NCI-H2081 (cell line): ENCODE measurements at regions not wholly inside any gene's neighbourhood (a gene's known extent, or its start where the extent isn't known, plus 50 kb on each side); places are given as distances from the start of the nearest gene placed in this dataset.
A peak's percentile ranks its signal among the peaks of the same experiment; 100 is the strongest.
"Not testable (repeated sequence)": the region's sequence is repeated elsewhere in the genome, so short reads cannot be mapped to it uniquely, and the experiment has no call there.

Experiments
- DNase-seq, 2 experiments: peaks; one replicate each; lab custom pipeline; 2025; lab: John Stamatoyannopoulos, UW

DNA sequence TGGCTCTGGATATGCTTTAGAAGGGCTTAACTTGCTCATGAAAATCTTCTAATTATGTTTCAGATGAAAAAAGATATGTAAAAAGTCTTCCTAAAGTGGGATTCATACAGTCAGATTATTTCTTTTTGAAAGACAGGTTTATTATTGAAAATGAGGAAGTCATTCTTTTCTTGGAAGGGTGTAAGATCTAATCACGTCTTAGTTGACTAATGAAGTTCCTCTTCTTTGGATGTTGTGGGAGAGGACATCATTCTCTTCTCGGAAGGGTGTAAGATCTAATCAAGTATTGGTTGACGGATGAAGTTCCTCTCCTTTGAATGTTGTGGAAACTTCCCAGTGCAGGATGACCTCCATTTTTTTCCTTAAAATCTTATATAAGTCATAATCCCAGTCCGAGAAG, 74.9 kb downstream of the ALG10 start:
- DNase-seq = no peak

DNA sequence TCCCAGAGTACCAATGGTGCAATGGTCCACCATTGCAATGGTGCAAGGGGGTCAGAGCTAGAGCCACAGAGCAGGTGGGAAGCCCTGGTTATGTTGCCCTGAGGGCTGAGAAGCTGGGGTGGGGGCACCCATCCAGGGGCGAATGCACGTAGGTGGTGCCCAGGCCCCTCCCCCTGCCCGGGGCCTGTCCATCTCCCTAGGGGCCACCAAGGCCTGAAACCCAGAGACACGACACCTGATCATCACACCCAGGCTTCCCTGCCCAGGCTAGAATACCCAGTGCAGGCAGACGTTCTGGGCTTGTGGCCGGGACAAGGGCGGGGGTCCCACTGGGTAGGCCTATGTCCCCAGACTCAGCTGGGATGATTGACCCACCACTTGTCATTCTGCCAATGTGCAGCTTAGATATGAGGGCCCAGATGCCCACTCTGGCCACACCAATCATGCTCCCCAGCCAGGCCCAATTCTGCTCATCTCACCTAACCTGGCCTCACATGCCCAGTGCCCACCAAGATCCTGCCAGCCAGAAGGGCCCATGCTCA, 83.2 kb downstream of the ALG10 start:
- DNase-seq = no peak

DNA sequence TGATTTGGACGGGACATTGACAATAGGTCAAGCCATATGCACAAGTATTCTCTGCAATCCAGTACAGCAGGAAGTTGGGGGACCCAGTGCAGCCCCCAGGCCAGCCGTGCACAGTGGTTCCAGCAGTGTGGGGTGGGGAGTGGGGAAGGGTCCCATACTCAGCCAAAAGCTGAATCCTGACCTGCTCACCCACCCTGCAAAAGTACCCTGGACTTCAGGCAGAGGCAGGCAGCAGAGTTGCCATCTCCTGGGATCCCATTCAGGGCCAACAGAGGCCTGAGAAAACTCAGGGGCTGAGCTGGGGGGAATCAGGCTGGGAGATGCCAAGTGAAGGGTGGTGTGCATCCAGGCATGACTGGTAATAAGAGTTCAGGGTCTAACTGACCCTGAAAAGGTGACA, 83.9 kb downstream of the ALG10 start:
- DNase-seq = no peak

DNA sequence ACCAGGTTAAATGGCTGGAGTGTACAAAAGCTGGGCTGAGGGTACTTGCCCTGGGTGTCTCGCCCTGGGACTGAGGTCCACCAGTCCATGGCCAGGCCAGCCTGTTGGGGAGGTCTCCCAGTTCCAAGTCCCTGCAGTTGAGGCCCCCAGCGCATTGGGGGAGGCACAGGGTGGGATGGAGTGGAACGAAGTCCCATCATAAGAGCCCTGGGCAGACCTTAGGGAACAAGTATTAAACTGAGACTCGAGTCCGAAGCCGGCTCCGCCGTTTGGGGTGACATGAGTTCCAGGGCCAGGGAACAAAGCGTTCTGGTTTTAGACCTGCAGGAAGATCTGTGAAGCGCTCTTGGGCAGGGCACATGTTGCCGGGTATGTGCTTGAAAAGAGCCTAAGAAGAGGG, 84.7 kb downstream of the ALG10 start:
- no peak for DNase-seq

DNA sequence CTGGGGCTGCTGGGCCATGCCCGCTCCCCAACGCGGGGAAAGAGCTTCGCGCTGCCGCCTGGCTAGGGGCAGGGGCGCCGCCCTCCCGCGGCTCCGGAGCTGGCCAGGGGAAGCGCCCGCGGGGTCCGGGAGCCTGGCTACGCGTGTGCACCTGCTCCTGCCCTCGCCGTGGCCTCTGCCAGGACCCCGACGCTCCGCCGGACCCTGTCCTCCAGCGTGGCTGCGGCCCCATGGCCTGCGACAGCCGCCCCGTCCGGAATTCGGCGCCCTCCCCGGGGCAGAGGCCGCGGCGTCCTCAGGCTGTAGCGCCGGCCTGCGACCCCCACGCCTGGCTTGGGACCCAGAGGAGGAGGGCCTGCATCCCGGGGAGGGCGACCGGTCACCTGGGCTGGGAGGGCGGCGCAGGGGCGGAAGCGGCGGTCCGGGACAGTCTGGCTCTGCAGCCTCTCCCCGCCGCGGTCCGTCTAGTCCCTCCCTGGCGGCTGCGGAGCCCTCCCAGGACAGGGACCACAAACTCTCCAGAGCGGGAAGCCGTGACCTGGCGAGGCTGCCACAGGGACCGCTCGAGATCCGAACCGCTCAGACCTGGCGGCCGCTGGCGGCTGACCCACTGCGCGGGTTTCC, 85.6 kb downstream of the ALG10 start:
- DNase-seq = no peak

DNA sequence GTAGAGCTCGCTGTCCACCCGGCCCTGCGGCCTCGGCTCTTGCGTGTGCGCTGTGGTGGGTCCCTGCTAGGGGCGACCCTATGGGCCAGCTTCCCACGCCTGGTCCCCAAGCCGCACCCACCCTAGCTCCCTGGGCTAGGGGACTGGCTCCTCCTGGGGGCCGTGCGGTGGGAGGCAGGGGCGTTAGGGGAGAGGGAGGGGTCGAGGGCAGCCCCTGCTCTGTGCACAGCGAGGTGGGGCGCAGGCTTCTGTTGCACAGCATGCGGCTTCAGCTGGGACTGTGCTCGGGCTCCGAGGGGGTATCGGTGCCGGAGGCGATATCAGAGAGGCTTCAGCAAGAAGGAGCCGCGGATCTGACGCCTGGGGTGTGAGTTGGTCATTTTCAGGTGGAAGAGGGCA, 86.1 kb downstream of the ALG10 start:
- DNase-seq = no peak

DNA sequence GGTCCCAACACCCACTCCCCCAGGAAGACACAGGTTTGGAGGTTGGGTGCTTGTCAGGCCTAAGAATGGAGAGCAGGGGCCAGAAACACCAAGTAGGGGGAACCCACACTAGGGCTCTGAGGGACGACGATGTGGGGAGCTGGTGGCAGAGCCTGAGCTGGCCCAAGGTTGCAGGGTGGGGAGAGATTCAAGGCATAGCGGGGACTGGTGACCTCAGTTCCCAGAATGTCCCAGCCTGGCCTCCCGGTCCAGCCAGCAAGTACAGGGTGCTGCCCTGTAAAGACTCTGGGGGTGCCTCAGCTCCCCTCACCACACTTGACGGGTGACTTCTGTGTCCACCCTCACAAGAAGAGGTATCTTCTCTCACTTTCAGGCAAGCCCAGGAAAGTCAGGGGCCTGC, 86.7 kb downstream of the ALG10 start:
- no peak for DNase-seq

DNA sequence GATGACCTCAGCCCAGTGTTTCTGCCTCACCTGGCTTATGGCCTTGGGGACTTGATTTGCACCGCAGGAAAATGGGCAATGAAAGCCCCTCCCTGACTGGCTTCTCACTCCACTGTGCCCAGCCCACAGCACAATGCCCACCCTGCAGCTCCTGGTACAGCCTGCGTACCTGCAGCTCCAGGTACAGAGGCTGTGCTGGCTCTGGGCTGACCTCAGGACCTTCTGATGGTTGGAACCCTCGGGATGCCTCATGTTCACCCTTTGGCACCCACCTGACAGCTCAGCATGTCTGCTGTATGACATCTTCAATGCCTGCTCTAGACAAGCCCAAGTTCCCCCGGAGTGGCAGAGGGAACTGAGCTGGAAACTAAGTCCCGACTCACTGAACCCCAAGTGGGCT, 87.1 kb downstream of the ALG10 start:
- DNase-seq = no peak

DNA sequence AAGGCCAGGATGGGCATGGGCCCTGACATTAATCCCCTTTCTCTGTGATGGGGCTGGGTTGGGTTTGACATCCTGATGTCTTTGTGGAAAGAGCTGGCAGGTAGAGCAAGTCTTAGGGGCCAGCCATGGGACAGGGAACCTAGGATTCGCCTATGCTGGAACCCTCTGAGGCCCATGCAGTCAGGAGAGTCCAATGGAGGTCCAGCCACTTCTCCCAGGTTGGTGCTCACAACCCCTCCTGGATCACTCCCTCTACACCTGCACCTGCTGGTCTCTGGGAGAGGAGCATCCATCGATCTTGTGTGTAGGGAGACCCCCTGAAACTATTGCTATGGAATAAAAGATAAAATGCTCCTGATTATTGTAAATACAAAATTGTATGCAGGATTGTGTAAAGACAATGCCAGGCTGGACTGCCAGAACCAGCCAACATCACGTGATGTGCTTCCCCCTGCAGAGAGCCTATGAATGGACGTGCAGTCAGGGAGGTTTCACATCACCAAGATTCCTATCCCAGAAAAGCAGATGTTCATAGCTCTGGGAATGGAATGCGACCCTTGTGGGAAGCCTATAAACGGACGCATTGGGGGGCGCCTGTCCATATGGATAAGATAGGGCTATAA, 87.7 kb downstream of the ALG10 start:
- not testable (repeated sequence) for DNase-seq

DNA sequence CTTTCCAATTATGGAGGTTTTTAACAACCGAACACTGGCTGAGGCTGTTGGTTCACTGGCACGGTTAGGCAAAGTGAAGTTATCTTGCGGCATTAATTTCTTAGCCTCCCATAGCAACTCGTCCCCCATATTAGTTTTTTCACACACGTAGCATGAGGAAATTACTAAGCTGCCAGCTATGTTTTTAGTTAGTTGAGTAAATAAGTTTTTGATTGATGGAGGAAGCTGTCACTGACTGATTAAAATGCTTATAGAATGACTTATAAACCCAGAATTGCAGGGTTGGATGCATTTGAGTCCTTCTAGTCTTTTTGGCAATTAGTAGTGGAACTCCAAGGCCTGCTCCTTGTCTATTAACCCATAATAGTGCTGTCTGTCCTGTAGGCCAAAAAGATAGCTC, 97.1 kb downstream of the ALG10 start:
- DNase-seq = no peak

DNA sequence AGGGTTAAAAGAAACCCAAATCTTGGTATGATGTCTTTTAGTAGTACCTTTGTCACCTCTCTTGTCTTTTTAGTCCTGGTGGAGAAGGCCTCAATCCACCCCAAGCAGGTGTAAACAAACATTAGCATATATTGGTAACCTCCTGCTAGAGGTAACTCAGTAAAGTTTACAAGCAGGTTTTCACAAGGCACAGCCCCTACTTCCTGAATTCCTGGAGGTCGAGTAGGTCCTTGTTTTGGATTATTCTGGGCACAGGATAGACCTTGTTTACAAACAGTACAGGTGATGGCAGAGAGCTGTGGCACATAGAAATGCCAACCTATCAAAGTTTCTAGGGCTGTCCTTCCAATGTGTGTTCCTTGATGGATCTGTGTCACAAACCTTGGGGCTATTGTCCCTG, 99.1 kb downstream of the ALG10 start:
- DNase-seq = no peak

DNA sequence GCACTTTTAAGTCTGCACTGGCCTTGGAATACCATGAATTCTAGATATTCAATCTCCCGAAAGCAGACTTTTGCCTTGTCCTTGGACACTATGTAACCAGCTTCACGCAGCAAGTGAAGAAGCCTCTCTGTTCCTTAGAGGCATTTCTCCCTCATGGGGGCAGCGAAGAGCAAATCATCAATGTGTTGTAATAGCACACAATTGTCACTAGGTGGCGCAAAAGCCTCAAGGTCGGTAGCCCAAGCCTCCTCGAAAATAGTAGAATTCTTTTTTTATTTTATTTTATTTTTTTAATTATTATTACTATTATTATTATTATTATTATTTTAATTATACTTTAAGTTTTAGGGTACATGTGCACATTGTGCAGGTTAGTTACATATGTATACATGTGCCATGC, 100.8 kb downstream of the ALG10 start:
- DNase-seq = peak; percentile 23 to 39

DNA sequence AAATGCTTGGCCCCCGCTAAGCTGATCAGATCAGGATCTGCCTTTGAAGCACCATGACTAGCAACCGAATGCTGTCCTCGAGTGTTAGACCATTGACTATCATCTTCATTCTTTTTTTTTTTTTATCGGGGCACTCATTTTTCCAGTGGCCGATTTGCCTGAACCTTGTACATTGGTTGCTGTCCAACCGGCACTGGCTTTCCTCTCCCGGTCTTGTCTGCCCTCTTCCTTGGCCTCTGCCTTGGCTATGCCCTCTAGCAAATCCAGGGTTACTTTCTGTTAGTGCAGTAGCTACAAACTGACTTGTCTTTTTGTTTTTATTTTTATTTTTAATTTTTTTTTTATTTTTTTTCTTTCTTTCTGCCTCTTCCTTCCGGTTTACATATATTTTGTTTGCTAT, 102.3 kb downstream of the ALG10 start:
- no peak for DNase-seq

DNA sequence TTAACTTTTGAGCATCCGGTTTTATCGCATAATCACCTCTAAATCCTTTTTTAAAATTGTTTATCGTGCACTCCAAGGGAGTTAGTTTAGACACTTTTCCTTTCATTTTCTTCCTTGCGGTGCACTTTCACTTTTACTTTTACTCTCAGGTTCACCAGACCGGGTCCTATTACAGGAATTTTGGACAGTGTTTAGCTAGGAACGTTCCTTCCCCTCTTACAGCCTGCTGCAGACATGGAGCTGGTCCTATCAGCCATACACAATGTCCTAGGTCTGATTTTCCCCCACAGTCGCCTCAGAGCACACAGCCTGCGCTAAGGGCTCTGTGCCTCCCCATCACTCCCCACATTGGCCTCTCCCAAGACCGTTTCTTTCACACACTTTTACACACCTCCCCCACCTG, 103.9 kb downstream of the ALG10 start:
- no peak for DNase-seq

DNA sequence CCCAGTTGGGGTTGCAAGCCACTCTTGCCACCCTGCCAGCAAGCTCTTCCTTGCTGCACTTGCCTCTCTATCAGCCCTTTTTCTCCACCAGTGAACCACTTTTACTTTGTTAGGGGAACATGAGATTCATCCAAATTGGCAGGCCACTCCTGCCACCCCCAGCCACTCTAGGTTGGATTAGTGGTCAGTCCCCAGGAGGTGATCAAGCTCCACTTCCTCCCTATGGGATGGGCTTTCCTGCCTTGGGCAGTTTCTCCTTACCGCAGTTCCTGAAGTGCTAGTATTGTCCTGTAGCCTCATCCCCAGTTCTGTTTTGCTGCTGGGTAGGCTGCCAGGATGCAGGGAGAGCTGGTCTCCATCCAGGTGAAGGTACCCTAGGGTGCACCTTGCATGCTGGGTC, 104.5 kb downstream of the ALG10 start:
- no peak for DNase-seq

DNA sequence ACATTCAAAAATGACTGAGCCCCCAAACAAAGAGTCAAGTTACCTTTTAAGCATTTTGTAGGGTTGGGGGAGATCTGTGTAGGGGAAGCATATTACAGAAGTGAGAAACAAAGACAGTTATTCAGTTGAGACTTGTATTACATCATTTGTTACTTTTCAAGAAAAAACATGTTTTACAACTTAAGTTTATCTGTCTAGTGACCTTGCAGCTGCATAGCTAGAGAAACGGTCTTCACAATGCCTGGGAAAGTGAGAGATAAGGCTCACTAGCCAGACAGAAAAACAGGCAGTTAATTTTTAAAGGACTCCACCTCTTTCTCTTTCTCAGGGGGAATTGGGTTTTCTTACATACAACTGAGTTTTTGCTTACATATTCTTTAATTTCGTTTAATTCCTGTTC, 105.1 kb downstream of the ALG10 start:
- not testable (repeated sequence) for DNase-seq

DNA sequence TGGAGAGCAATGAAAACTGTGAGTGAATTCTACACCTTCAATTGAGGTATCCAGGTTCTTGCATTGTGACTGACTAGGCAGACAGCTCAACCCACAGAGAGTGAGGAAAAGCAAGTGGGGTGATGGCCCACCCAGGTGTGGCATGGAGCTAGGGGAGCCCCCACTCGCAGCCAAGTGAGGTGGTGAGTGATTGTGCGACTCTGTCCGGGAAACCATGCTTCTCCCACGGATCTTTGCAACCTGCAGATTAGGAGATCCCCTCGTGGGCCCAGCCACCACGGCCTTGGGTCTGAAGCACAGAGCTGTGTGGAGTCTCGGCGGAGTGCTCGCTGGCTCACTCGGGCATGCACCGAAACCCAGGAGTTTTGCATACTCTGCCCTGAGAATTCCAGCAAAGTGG, 120.1 kb downstream of the ALG10 start:
- no peak for DNase-seq

DNA sequence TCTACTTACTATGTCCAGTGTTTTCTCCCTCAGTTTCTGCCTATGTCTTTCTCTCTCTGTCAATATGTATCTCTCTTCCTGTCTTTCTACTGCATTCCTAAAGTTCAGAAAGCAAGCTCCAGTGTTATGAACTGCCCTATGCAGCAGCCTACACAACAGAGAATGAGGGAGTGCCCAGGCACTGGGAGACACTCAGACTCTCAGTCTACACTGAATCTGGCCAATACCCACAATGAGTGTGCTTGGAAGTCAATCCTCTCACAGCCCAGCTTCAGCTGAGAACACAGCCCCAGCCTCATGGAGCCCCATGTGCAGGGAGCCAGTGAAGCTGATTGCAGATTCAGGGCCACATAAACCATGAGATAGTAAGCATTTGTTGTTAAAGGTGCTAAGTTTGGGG, 128.7 kb downstream of the ALG10 start:
- no peak for DNase-seq

DNA sequence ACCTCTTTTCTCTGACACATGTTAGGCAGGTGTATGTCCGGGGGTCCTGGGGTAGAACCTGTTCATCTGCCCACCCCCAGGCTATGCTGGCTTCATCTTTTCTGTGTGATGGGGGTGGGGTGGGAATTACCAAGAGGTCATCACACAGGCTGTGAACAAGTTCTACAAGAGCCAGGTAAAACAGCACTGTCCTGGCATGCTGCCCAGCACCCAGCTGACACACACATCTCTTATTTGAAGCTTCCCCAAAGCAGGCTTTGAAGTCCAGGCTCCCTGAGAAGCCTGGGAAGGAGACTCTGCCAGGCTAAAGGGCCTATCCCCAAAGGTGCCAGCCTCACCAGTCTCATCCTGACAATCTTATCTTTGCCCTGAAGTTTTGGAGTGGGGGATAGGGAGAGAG, 141.1 kb downstream of the ALG10 start:
- DNase-seq = no peak

DNA sequence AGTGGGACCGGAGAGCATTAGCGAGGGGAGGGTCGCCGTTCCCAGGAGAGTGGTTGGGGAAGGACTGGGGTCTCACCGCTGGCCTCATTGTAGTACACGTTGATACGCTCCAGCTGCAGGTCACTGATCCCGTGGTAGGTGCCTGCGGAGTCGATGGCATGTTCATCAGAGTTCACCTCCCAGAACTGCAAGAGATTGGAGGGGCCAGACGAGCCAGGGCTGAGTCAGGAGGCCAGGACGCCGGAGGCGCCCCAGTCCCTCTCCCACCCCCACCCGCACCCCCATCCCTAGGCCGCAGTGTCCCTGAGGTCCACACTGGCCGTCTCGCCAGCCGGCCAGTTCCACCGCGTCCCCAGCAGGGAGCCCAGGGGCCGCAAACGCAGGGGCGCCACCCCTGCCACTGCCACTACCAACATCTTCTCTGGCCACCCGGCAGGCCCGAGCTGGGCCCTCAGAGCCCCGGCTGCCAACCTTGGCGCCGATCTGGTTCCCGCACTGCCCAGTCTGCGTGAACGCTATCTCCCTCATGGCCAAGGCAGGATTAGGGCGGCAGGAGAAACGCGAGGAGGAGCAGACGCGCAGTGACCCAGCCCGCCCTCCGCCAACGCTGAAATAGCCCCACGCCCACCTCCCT, 144.2 kb downstream of the ALG10 start:
- DNase-seq = no peak

DNA sequence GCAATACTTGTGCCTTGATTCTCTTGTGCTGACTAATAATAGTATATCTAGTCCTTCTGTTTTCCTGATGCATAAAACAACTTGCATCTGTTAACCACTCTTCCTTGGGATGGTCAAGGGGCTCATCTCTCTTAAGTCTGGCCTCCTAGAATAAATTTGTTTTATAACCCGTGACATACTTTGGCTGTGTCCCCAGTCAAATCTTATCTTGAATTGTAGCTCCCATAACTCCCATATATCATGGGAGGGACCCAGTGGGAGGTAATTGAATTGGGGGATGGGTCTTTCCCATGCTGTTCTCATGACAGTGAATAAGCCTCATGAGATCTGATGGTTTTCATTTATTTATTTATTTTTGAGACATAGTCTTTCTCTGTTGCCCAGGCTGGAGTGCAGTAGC, 146.2 kb downstream of the ALG10 start:
- not testable (repeated sequence) for DNase-seq

DNA sequence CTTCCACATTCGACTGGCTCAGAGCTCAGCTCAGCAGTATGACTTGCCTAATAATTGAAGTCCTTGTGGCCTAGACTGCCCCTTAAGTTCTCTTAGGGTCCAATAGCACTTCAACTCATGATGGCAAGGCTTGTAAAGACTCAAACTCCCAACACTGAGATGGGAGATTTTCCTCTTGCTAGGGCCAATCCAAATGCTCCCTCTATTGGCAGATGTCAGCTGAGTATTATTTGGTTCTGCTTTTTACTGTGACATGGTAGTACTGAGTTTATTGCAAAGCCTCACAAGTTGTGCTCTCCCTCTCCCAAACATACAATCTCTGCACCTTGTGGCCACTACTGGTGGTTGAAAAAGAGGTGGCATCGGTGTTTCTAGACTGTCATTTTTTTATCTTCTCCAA, 164.2 kb downstream of the ALG10 start:
- DNase-seq = no peak

DNA sequence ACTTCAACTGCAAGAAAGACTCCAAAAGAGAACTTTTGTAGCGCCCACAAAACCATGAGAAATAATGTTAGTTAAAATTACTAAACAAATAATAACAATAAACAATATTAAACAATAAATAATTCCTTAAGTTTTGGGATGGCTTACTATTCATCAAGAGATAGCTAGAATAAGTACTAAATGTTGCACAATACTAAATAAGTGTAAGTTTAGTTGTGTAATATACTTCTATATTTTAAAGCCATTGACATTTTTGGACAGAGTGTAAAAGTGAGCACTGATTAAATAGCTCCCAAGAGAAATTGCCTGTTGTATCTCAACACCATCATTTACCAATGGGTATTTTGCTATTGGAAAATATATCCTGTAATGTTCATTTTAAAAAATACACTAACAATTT, 166.7 kb downstream of the ALG10 start:
- DNase-seq = no peak

DNA sequence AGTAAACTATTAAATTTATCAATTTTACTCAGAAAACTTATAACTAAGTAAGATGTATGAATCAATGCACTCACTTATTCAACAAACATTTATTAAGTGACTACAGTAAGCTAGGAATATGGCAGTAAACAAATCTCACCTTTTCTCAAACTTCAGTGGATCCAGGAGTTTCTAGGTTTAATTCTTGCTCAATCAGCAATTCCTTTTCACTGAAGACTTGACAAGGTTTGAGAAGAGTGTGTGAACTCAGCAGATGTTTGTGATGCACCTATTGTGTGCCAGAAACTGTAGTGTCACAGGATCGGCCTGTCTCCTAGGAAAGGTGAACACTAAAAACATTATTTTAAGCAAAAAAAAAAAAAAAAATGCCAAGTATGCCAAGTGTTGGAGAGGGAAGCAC, 167.8 kb downstream of the ALG10 start:
- DNase-seq = no peak
